Chondrocyte (in vitro differentiated cells): ENCODE measurements at regions not wholly inside any gene's neighbourhood (a gene's known extent, or its start where the extent isn't known, plus 50 kb on each side); places are given as distances from the start of the nearest gene placed in this dataset.
"Not testable (repeated sequence)": the region's sequence is repeated elsewhere in the genome, so short reads cannot be mapped to it uniquely, and the experiment has no call there.

ENCODE experiments used
- DNase-seq: peaks from one replicate; pipeline ENCODE4 v3.0.0; 2021; ENCODE audit warnings: mixed read lengths, low spot score
- H3K27ac Mint-ChIP-seq: one replicate; pipeline ENCODE4 v1.8.0; 2021; ENCODE audit warnings: mild to moderate bottlenecking, moderate library complexity, mixed read lengths; ENCODE audit not compliant: unreplicated experiment
- H3K27me3 Mint-ChIP-seq: 2 replicates; pipeline ENCODE4 v1.8.0; 2021; ENCODE audit warnings: low read depth, mixed read lengths
- H3K36me3 Mint-ChIP-seq: 2 replicates; pipeline ENCODE4 v1.8.0; 2021; ENCODE audit warnings: low read depth, mixed read lengths
- H3K4me1 Mint-ChIP-seq: 2 replicates; pipeline ENCODE4 v1.8.0; 2021; ENCODE audit warnings: low read depth, mild to moderate bottlenecking, mixed read lengths
- H3K4me3 Mint-ChIP-seq: one replicate; pipeline ENCODE4 v1.8.0; 2021; ENCODE audit warnings: mild to moderate bottlenecking, moderate library complexity, mixed read lengths; ENCODE audit not compliant: unreplicated experiment
- H3K9me3 Mint-ChIP-seq: 2 replicates; pipeline ENCODE4 v1.8.0; 2021; ENCODE audit warnings: low read depth, mixed read lengths
- CTCF ChIP-seq: fragments of 200-600 bp; sonication (generic); IDR thresholded peaks from 2 replicates; pipeline ENCODE4 v1.5.0; 2021; ENCODE audit warnings: antibody characterized with exemption, mild to moderate bottlenecking, moderate library complexity

GRCh38 chr6:112956696-112957535 lies 609.8 kb downstream of the RFPL4B start:
- Mint-ChIP-seq H3K27me3 (no peaks in the 10 kb centered on the region), H3K27ac (peak overlapping the region; percentile 58), H3K9me3 (peaks cover 3% of the 10 kb centered on the region), H3K4me1 (peaks cover 16% of the 10 kb centered on the region), H3K4me3 (no peak overlapping the region), H3K36me3 (peaks cover 5% of the 10 kb centered on the region)
- DNase-seq: no peak
- TF ChIP-seq CTCF: no peak

- DNase-seq: no peak
- Mint-ChIP-seq H3K27me3 (no peaks in the 10 kb centered on the region), H3K4me3 (no peak overlapping the region), H3K27ac (no peak overlapping the region), H3K4me1 (peaks cover 16% of the 10 kb centered on the region), H3K36me3 (peaks cover 5% of the 10 kb centered on the region), H3K9me3 (peaks cover 3% of the 10 kb centered on the region)
- TF ChIP-seq CTCF: no peak
Measured at GRCh38 chr6:112957536-112957916, 610.4 kb downstream of the RFPL4B start.

- H3K27ac Mint-ChIP-seq, H3K27me3 Mint-ChIP-seq, H3K36me3 Mint-ChIP-seq, DNase-seq, H3K4me3 Mint-ChIP-seq, H3K9me3 Mint-ChIP-seq: not testable (repeated sequence)
- H3K4me1 Mint-ChIP-seq: peaks cover 16% of the 10 kb centered on the region
Measured at GRCh38 chr6:112960130-112960529, 613.0 kb downstream of the RFPL4B start.

DNA sequence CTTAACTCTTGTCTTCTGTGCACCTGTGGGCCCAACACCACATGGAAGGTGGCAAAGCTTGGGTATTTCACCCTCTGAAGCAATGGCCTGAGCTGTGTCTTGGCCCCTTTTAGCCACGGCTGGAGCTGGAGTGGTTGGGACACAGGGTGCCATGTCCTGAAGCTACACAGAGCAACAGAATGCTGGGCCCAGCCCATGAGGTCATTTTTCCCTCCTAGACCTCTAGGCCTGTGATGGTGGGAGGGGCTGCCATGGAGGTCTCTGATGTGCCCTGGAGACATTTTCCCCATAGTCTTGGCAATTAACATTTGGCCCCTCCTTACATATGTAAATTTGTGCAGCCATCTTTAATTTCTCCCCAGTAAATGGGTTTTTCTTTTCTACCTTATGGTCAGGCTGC lies 620.8 kb downstream of the RFPL4B start:
- no peaks in the 10 kb centered on the region for H3K9me3 Mint-ChIP-seq
- H3K27ac Mint-ChIP-seq: no peak overlapping the region
- no peak overlapping the region for H3K4me3 Mint-ChIP-seq
- no peaks in the 10 kb centered on the region for H3K36me3 Mint-ChIP-seq
- TF ChIP-seq CTCF: no peak
- H3K4me1 Mint-ChIP-seq: peaks cover 6% of the 10 kb centered on the region
- DNase-seq: no peak
- H3K27me3 Mint-ChIP-seq: no peaks in the 10 kb centered on the region

DNA sequence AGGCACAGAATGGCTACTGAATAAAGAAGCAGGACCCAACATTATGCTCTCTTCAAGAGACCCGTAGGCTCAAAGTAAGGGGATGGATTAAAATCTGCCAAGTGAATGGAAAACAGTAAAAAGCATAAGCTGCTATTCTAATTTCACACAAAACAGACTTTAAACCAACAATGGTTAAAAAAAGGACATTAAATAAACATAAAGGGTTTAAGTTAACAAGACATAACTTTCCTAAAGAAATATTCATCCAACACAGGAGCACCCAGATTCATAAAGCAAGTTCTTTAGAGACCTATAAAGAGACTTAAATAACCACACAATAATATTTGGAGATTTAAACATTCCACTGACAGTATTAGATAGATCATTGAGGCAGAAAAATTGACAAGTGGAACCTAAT lies 624.5 kb downstream of the RFPL4B start:
- Mint-ChIP-seq H3K4me1 (peaks cover 8% of the 10 kb centered on the region), H3K27me3 (no peaks in the 10 kb centered on the region), H3K27ac (no peak overlapping the region), H3K9me3 (peaks cover 12% of the 10 kb centered on the region), H3K4me3 (no peak overlapping the region), H3K36me3 (no peaks in the 10 kb centered on the region)
- DNase-seq: no peak
- no peak for TF ChIP-seq CTCF

DNA sequence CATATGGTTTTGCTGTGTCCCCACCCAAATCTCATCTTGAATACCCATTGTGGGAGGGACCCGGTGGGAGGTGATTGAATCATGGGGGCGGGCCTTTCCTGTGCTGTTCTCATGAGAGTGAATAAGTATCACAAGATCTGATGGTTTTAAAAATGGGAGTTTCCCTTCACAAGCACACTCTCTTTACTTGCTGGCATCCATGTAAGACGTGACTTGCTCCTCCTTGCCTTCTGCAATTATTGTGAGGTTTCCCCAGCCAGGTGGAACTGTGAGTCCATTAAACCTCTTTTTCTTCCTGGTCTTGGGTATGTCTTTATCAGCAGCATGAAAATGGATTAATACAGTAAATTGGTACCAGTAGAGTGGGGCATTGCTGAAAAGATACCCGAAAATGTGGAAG lies 627.8 kb downstream of the RFPL4B start:
- H3K4me1 Mint-ChIP-seq: peaks cover 17% of the 10 kb centered on the region
- not testable (repeated sequence) for H3K27ac Mint-ChIP-seq, DNase-seq, H3K36me3 Mint-ChIP-seq, H3K27me3 Mint-ChIP-seq, H3K4me3 Mint-ChIP-seq
- peaks cover 22% of the 10 kb centered on the region for H3K9me3 Mint-ChIP-seq

DNA sequence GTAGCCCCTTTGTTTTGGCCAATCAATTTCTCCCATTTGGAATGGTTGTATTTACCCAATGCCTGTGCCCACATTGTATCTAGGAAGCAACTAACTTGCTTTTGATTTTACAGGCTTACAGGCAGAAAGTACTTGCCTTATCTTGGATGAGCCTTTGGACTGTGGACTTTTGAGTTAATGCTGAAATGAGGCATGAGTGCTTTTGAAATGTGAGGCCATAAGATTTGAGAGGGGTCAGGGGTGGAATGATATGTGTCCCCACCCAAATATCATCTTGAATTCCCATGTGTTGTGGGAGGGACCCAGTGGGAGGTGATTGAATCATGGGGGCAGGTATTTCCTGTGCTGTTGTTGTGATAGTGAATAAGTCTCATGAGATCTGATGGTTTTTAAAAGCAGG lies 629.4 kb downstream of the RFPL4B start:
- not testable (repeated sequence) for H3K27ac Mint-ChIP-seq, H3K27me3 Mint-ChIP-seq, H3K36me3 Mint-ChIP-seq

More for the DNA sequence above, 629.4 kb downstream of the RFPL4B start:
- not testable (repeated sequence) for H3K4me3 Mint-ChIP-seq, DNase-seq
- peaks cover 26% of the 10 kb centered on the region for H3K4me1 Mint-ChIP-seq
- H3K9me3 Mint-ChIP-seq: peaks cover 22% of the 10 kb centered on the region
